ENCODE measurements at regions not wholly inside any gene's neighbourhood (a gene's known extent, or its start where the extent isn't known, plus 50 kb on each side); places are given as distances from the start of the nearest gene placed in this dataset.

DNA sequence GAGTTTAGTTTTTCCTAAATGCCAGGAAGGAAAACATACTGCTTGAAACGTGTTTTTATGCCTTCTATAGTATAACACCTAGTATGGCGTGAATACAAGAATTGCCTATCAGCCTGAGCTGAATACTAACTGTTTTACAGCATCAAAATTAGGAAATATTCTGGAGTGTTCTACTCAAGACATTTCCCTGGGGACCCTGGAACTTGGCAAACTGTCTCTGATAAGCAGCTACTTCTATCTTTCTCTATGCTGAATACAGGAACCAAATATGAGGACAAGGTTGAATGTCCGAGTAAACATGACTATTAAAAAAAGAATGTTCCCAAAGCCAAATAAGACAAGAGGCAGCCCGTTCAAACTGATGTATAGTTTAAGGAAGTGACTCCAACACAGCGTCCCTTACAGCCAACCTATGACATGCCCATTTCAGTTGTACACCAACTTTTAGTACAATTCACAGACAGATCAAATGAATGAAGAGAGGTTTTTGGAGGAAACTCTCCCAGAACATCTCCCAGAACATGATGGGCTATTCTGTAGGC is 951.3 kb upstream of the ACVR2A start:
- DNase-seq: no peak
- no peaks in the 10 kb centered on the region for H3K36me3 ChIP-seq
- H3K9me3 ChIP-seq: no peaks in the 10 kb centered on the region
- H3K4me1 ChIP-seq: no peaks in the 10 kb centered on the region
- H3K27me3 ChIP-seq: no peaks in the 10 kb centered on the region
- H3K4me3 ChIP-seq: no peak overlapping the region
- TF ChIP-seq, protein P1, sequence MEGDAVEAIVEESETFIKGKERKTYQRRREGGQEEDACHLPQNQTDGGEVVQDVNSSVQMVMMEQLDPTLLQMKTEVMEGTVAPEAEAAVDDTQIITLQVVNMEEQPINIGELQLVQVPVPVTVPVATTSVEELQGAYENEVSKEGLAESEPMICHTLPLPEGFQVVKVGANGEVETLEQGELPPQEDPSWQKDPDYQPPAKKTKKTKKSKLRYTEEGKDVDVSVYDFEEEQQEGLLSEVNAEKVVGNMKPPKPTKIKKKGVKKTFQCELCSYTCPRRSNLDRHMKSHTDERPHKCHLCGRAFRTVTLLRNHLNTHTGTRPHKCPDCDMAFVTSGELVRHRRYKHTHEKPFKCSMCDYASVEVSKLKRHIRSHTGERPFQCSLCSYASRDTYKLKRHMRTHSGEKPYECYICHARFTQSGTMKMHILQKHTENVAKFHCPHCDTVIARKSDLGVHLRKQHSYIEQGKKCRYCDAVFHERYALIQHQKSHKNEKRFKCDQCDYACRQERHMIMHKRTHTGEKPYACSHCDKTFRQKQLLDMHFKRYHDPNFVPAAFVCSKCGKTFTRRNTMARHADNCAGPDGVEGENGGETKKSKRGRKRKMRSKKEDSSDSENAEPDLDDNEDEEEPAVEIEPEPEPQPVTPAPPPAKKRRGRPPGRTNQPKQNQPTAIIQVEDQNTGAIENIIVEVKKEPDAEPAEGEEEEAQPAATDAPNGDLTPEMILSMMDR (IDR thresholded peaks at IDR 0.05): no peak
- no peak for TF ChIP-seq POLR2A (IDR thresholded peaks at IDR 0.05)
- no peak overlapping the region for H3K27ac ChIP-seq

GRCh38 chr2:146890491-146890890 is 954.3 kb upstream of the ACVR2A start:
- H3K4me1 ChIP-seq: no peaks in the 10 kb centered on the region
- no peaks in the 10 kb centered on the region for H3K36me3 ChIP-seq
- no peak overlapping the region for H3K4me3 ChIP-seq
- H3K27ac ChIP-seq: no peak overlapping the region
- no peaks in the 10 kb centered on the region for H3K27me3 ChIP-seq
- TF ChIP-seq POLR2A (IDR thresholded peaks at IDR 0.05): no peak
- TF ChIP-seq, protein P1 (IDR thresholded peaks at IDR 0.05): no peak
- H3K9me3 ChIP-seq: no peaks in the 10 kb centered on the region
- DNase-seq: no peak

DNA sequence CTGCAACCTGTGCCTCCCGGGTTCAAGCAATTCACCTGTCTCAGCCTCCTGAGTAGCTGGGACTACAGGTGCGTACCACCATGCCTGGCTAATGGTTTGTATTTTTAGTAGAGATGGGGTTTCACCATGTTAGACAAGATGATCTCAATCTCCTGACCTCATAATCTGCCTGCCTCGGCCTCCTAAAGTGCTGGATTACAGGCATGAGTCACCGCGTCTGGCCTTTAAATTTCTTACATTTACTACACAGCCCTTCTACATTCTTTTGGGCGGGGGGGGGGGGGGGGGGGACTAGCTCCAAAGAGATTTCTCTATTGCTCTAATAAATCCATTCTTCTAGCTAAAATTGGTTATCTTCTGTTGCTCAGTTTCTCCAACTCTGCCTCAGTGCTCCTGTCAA is 964.9 kb upstream of the ACVR2A start:
- TF ChIP-seq POLR2A (IDR thresholded peaks at IDR 0.05): no peak
- TF ChIP-seq, protein P1 (IDR thresholded peaks at IDR 0.05): no peak
- Histone ChIP-seq H3K27ac (no peak overlapping the region), H3K27me3 (no peaks in the 10 kb centered on the region), H3K4me3 (no peak overlapping the region), H3K4me1 (no peaks in the 10 kb centered on the region), H3K9me3 (no peaks in the 10 kb centered on the region), H3K36me3 (no peaks in the 10 kb centered on the region)
- DNase-seq: no peak

DNA sequence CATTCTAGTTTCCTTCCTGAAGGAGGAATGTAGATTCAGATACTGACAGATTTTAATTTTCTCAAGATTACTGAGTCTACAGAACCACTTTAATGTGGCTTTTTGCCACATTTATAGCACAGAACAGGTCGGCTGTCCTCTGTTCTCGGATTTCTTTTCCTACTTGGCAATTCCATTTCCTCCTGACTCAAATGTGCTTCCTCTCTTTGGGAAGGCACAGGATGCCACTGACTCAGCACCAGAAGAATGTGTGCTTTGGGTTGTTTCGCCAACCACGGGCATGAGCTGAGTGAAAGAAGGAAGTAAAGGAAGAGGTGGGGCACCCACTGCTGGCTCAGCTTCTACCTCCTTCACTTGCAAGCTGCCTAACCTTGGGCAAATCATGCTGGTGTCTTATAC is 970.6 kb upstream of the ACVR2A start:
- H3K27ac ChIP-seq: no peak overlapping the region
- H3K36me3 ChIP-seq: no peaks in the 10 kb centered on the region
- H3K27me3 ChIP-seq: no peaks in the 10 kb centered on the region
- DNase-seq: no peak
- no peaks in the 10 kb centered on the region for H3K4me1 ChIP-seq
- TF ChIP-seq, protein P1 (IDR thresholded peaks at IDR 0.05): no peak
- TF ChIP-seq POLR2A (IDR thresholded peaks at IDR 0.05): no peak
- H3K9me3 ChIP-seq: no peaks in the 10 kb centered on the region
- H3K4me3 ChIP-seq: no peak overlapping the region

GRCh38 chr2:146873646-146874259 is 971.1 kb upstream of the ACVR2A start:
- Histone ChIP-seq H3K4me1 (no peaks in the 10 kb centered on the region), H3K36me3 (no peaks in the 10 kb centered on the region), H3K9me3 (no peaks in the 10 kb centered on the region), H3K27ac (no peak overlapping the region), H3K27me3 (no peaks in the 10 kb centered on the region), H3K4me3 (no peak overlapping the region)
- TF ChIP-seq POLR2A (IDR thresholded peaks at IDR 0.05): no peak
- TF ChIP-seq, protein P1 (IDR thresholded peaks at IDR 0.05): no peak
- no peak for DNase-seq

All from Peyer's patch (tissue), 4 donors.